ENCODE measurements at regions not wholly inside any gene's neighbourhood (a gene's known extent, or its start where the extent isn't known, plus 50 kb on each side); places are given as distances from the start of the nearest gene placed in this dataset.
A peak's percentile ranks its signal among the peaks of the same experiment; 100 is the strongest.

DNA sequence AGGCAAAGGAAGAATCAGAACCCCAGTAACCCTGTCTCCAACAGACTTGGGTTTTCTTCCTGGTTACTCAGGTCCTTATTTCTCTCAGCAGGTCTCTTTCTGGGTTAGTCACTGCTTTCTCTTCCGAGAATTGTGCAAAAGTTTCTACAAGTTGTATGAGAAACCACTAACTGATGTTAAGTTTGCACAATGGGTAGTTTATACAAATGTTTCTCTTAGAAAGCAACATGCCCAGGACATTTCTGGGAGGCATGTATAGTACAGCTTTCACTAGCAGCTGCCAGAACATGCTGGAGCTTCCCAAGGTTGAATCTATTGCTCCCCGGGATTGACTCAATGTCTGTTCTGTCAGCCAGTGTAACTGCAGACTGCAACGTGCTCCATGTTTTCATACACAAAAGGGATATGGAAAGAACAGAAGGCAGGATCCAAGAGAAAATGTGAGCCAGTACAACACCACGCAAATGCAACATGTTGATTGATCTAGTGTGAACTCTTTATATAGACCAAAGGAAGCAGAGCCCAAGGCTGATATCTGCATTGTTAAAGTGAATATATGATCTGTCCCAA is 887.8 kb downstream of the MCTP2 start:
- Histone ChIP-seq H4K5ac (ENCODE audit: insufficient read length, low read depth, low read length) (no peak overlapping the region), H3K4me1 (replicated peaks in 1 of 4; ENCODE audit: control insufficient read depth in 3 of 4, insufficient read depth in 4 of 4, low read length in 3 of 4) (no peaks in the 10 kb centered on the region), H2BK20ac (ENCODE audit: low read length) (no peak overlapping the region), H2BK120ac (replicated peaks; ENCODE audit: low read depth, low read length) (no peak overlapping the region), H3K27ac (ENCODE audit: low read depth, low read length) (no peak overlapping the region), H4K20me1 (replicated peaks in 1 of 2; ENCODE audit: control insufficient read depth in 1 of 2, insufficient read depth in 2 of 2, low read length in 2 of 2) (no peaks in the 10 kb centered on the region), H3K14ac (ENCODE audit: insufficient read length) (no peak overlapping the region), H2BK15ac (ENCODE audit: low read length) (no peak overlapping the region), H4K91ac (replicated peaks; ENCODE audit: insufficient read length, low read length) (no peak overlapping the region), H3K23ac (ENCODE audit: insufficient read length) (no peak overlapping the region), H3K9ac (replicated peaks in 1 of 4; ENCODE audit: extremely low read depth in 1 of 4, low read depth in 3 of 4, low read length in 3 of 4) (no peak overlapping the region), H3K4me3 (ENCODE audit: extremely low read depth in 1 of 4, insufficient read depth in 2 of 4, low read depth in 3 of 4, low read length in 4 of 4) (no peak overlapping the region), H2AFZ (ENCODE audit: low read length) (0 out of 2 replicates have a peak overlapping the region, but pooled peaks have one; percentile 52), H3K79me1 (ENCODE audit: low read depth, low read length) (no peaks in the 10 kb centered on the region), H2BK12ac (ENCODE audit: low read depth, low read length) (no peak overlapping the region), H2BK5ac (ENCODE audit: low read depth, low read length) (no peak overlapping the region), H3K36me3 (ENCODE audit: control insufficient read depth in 2 of 4, insufficient read depth in 4 of 4, low read length in 3 of 4) (no peaks in the 10 kb centered on the region), H3K79me2 (ENCODE audit: control insufficient read depth in 1 of 2, insufficient read depth in 2 of 2, low read length in 2 of 2) (no peaks in the 10 kb centered on the region), H3K56ac (replicated peaks; ENCODE audit: insufficient read length, low read depth, low read length) (no peak overlapping the region), H3K4me2 (ENCODE audit: insufficient read depth in 1 of 2, low read depth in 2 of 2, low read length in 2 of 2) (no peak overlapping the region), H3K18ac (ENCODE audit: extremely low read depth, low read length) (no peak overlapping the region), H4K8ac (ENCODE audit: extremely low read depth, insufficient read depth, low read length) (no peak overlapping the region), H3K9me3 (ENCODE audit: insufficient read depth in 2 of 2, low read depth in 1 of 2, low read length in 1 of 2) (no peaks in the 10 kb centered on the region), H2AK5ac (ENCODE audit: low read depth, low read length) (no peak overlapping the region), H3K23me2 (ENCODE audit: low read depth, low read length) (no peaks in the 10 kb centered on the region), H3K27me3 (replicated peaks in 1 of 4; ENCODE audit: control insufficient read depth in 3 of 4, extremely low read depth in 1 of 4, insufficient read depth in 3 of 4, low read length in 3 of 4) (no peaks in the 10 kb centered on the region), H3K4ac (replicated peaks; ENCODE audit: insufficient read length, low read depth, low read length) (no peak overlapping the region)
- CTCF ChIA-PET (ENCODE audit: partially characterized antibody) = no interaction called here
- WGBS, 2 experiments (ENCODE audit: extremely low coverage in 1 of 2, insufficient coverage in 1 of 2, insufficient read length in 1 of 2, insufficient replicate concordance in 2 of 2, low coverage in 1 of 2, low lambda C conversion rate in 2 of 2, missing lambda C conversion rate in 1 of 2) = 94% methylated on average over 4 of the region's 4 CpGs; no CpG with 5 or more reads in 1 of the 2 experiments
- POLR2A ChIA-PET (ENCODE audit: partially characterized antibody) = no interaction called here
- DNase-seq (ENCODE audit: low read depth in 1 of 2, low spot score in 2 of 2) = no peak
- no peak for FAIRE-seq
- TF ChIP-seq POLR2AphosphoS5 (IDR thresholded peaks at IDR 0.05; ENCODE audit: low read depth, low read length) = no peak
- TF ChIP-seq, protein P1, sequence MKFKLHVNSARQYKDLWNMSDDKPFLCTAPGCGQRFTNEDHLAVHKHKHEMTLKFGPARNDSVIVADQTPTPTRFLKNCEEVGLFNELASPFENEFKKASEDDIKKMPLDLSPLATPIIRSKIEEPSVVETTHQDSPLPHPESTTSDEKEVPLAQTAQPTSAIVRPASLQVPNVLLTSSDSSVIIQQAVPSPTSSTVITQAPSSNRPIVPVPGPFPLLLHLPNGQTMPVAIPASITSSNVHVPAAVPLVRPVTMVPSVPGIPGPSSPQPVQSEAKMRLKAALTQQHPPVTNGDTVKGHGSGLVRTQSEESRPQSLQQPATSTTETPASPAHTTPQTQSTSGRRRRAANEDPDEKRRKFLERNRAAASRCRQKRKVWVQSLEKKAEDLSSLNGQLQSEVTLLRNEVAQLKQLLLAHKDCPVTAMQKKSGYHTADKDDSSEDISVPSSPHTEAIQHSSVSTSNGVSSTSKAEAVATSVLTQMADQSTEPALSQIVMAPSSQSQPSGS (IDR thresholded peaks at IDR 0.05; ENCODE audit: low read length) = no peak
- TF ChIP-seq CBX8 (IDR thresholded peaks at IDR 0.05; ENCODE audit: borderline replicate concordance, low read depth, low read length) = no peak
- TF ChIP-seq CTBP2 (IDR thresholded peaks at IDR 0.05; ENCODE audit: borderline replicate concordance, insufficient read depth, insufficient read length, low read length) = no peak
- TF ChIP-seq POLR2A (IDR thresholded peaks at IDR 0.05; ENCODE audit: control extremely low read depth in 1 of 2, low read depth in 2 of 2, low read length in 2 of 2) = no peak
- no peak for TF ChIP-seq KDM4A (IDR thresholded peaks at IDR 0.05; ENCODE audit: low read depth, low read length, severe bottlenecking)
- TF ChIP-seq, protein P2, sequence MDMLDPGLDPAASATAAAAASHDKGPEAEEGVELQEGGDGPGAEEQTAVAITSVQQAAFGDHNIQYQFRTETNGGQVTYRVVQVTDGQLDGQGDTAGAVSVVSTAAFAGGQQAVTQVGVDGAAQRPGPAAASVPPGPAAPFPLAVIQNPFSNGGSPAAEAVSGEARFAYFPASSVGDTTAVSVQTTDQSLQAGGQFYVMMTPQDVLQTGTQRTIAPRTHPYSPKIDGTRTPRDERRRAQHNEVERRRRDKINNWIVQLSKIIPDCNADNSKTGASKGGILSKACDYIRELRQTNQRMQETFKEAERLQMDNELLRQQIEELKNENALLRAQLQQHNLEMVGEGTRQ (IDR thresholded peaks at IDR 0.05; ENCODE audit: low read length) = no peak
- no peak for TF ChIP-seq GTF2F1 (IDR thresholded peaks at IDR 0.05; ENCODE audit: borderline replicate concordance, low read depth, low read length)
- TF ChIP-seq MAFK (IDR thresholded peaks at IDR 0.05; ENCODE audit: low read depth, low read length) = no peak
- TF ChIP-seq RNF2 (IDR thresholded peaks at IDR 0.05; ENCODE audit: borderline replicate concordance, low read depth, low read length, missing control alignments, poor library complexity, severe bottlenecking) = no peak
- no peak for TF ChIP-seq SIRT6 (IDR thresholded peaks at IDR 0.05; ENCODE audit: low read length)
- no peak for TF ChIP-seq BRCA1 (IDR thresholded peaks at IDR 0.05; ENCODE audit: low read depth, low read length)

Data from H1 (cell line).